IMR-90 (cell line): ENCODE measurements at regions not wholly inside any gene's neighbourhood (a gene's known extent, or its start where the extent isn't known, plus 50 kb on each side); places are given as distances from the start of the nearest gene placed in this dataset.

Source experiments
- ATAC-seq: fragments of 200-7000 bp; cut with Tn5 transposase; 2 replicates; pipeline ENCODE4 v1.9.1; 2020; ENCODE audit warnings: low read depth, mild to moderate bottlenecking, moderate library complexity
- BruUV-seq: library from RNA; stranded (reverse); fragments of 400-500 nt; replicated peaks from 2 replicates; lab custom pipeline; 2021; lab: Mats Ljungman, UMichigan
- CTCF ChIA-PET: fragments of 300-600 bp; formaldehyde crosslinking; extraction: SDS; loops from one replicate; lab custom pipeline; 2021; ENCODE audit warnings: antibody characterized with exemption; lab: Yijun Ruan, JAX
- POLR2A ChIA-PET: fragments of 300-600 bp; sonication (Branson Sonifier 250); formaldehyde crosslinking; loops from one replicate; lab custom pipeline; 2022; ENCODE audit warnings: antibody characterized with exemption; ENCODE audit not compliant: unreplicated experiment; lab: Charles Lee
- DNase-seq: peaks from one replicate; pipeline ENCODE4 v3.0.0; 2013
- H2AFZ ChIP-seq: replicated peaks from 2 replicates; pipeline ENCODE3; 2013; ENCODE audit warnings: low read length, mild to moderate bottlenecking; ENCODE audit not compliant: poor library complexity
- H2AK5ac ChIP-seq: 2 replicates; pipeline ENCODE4 v1.6.1; 2013; ENCODE audit warnings: low read depth, low read length, inconsistent platforms
- H2AK9ac ChIP-seq: replicated peaks from 2 replicates; pipeline ENCODE3; 2013; ENCODE audit warnings: mild to moderate bottlenecking, low read depth, low read length, moderate library complexity; ENCODE audit not compliant: poor library complexity
- H2BK120ac ChIP-seq: 2 replicates; pipeline ENCODE4 v1.6.1; 2013; ENCODE audit warnings: low read depth, low read length, inconsistent platforms
- H2BK15ac ChIP-seq: 3 replicates; pipeline ENCODE4 v1.6.1; 2013; ENCODE audit warnings: low read depth, low read length, inconsistent platforms
- H2BK20ac ChIP-seq: 2 replicates; pipeline ENCODE4 v1.6.1; 2013; ENCODE audit warnings: low read depth, mild to moderate bottlenecking, inconsistent platforms, low read length, moderate library complexity
- H2BK5ac ChIP-seq: 2 replicates; pipeline ENCODE4 v1.6.1; 2013; ENCODE audit warnings: mild to moderate bottlenecking, low read depth, low read length, inconsistent platforms; ENCODE audit not compliant: poor library complexity, severe bottlenecking
- H3K14ac ChIP-seq: replicated peaks from 2 replicates; pipeline ENCODE4 v1.6.1; 2013; ENCODE audit warnings: low read depth, low read length, inconsistent platforms
- H3K18ac ChIP-seq: 2 replicates; pipeline ENCODE4 v1.6.1; 2013; ENCODE audit warnings: low read depth, low read length, control low read depth
- H3K23ac ChIP-seq: 2 replicates; pipeline ENCODE4 v1.6.1; 2013; ENCODE audit warnings: low read depth, low read length, inconsistent platforms
- H3K27ac ChIP-seq: 2 replicates; pipeline ENCODE4 v1.5.1; 2013; ENCODE audit warnings: mild to moderate bottlenecking, control low read depth, low read length; ENCODE audit not compliant: insufficient read depth
- H3K27me3 ChIP-seq: 2 replicates; pipeline ENCODE4 v1.6.1; 2013; ENCODE audit warnings: low read length; ENCODE audit not compliant: control insufficient read depth, insufficient read depth
- H3K36me3 ChIP-seq: 2 replicates; pipeline ENCODE4 v1.6.1; 2013; ENCODE audit warnings: low read length, mixed read lengths; ENCODE audit not compliant: control insufficient read depth, insufficient read depth
- H3K4ac ChIP-seq: 2 replicates; pipeline ENCODE4 v1.6.1; 2013; ENCODE audit warnings: low read depth, low read length, inconsistent platforms
- H3K4me1 ChIP-seq: 2 replicates; pipeline ENCODE4 v1.6.1; 2013; ENCODE audit warnings: low read length, mixed read lengths; ENCODE audit not compliant: control insufficient read depth, insufficient read depth
- H3K4me2 ChIP-seq: 2 replicates; pipeline ENCODE4 v1.6.1; 2013; ENCODE audit warnings: low read depth, mild to moderate bottlenecking, control low read depth, low read length, moderate library complexity
- H3K4me3 ChIP-seq: 2 replicates; pipeline ENCODE4 v1.5.1; 2013; ENCODE audit warnings: low read depth, mild to moderate bottlenecking, control low read depth, low read length, moderate library complexity; ENCODE audit not compliant: insufficient read depth
- H3K56ac ChIP-seq: 2 replicates; pipeline ENCODE4 v1.6.1; 2013; ENCODE audit warnings: low read length, inconsistent platforms; ENCODE audit not compliant: insufficient read depth; ENCODE audit errors: extremely low read depth
- H3K79me1 ChIP-seq, 2 experiments: 2 replicates each; pipeline ENCODE4 v1.6.1; 2013; ENCODE audit warnings: low read length in 2 of 2, inconsistent platforms in 1 of 2, low read depth in 1 of 2
- H3K9ac ChIP-seq: 2 replicates; pipeline ENCODE4 v1.6.1; 2013; ENCODE audit warnings: low read depth, low read length, control low read depth
- H3K9me1 ChIP-seq: 2 replicates; pipeline ENCODE4 v1.6.1; 2013; ENCODE audit warnings: low read length, inconsistent platforms; ENCODE audit not compliant: insufficient read depth
- H3K9me3 ChIP-seq: 2 replicates; pipeline ENCODE4 v1.6.1; 2013; ENCODE audit warnings: low read length; ENCODE audit not compliant: control insufficient read depth, insufficient read depth
- H4K20me1 ChIP-seq: 2 replicates; pipeline ENCODE4 v1.6.1; 2013; ENCODE audit warnings: low read length, inconsistent platforms; ENCODE audit not compliant: insufficient read depth
- H4K5ac ChIP-seq: 2 replicates; pipeline ENCODE4 v1.6.1; 2013; ENCODE audit warnings: mild to moderate bottlenecking, low read depth, low read length, control low read depth
- H4K8ac ChIP-seq, 2 experiments: 2 replicates each; pipeline ENCODE4 v1.6.1; 2013; ENCODE audit warnings: low read depth in 2 of 2, low read length in 2 of 2, control low read depth in 1 of 2, inconsistent platforms in 1 of 2
- H4K91ac ChIP-seq: 2 replicates; pipeline ENCODE4 v1.6.1; 2013; ENCODE audit warnings: low read depth, low read length, inconsistent platforms; ENCODE audit not compliant: insufficient read depth
- BHLHE40 ChIP-seq: fragments of 150-350 bp; IDR thresholded peaks from 2 replicates; pipeline ENCODE4 v1.6.1; 2016; ENCODE audit warnings: mild to moderate bottlenecking, low read depth, low read length
- CEBPB ChIP-seq: IDR thresholded peaks from 2 replicates; pipeline ENCODE4 v1.6.1; 2012; ENCODE audit warnings: low read depth, low read length, improper control_type of control experiment
- CHD1 ChIP-seq: IDR thresholded peaks from 2 replicates; pipeline ENCODE4 v1.6.1; 2012; ENCODE audit warnings: low read depth, low read length, improper control_type of control experiment
- ELK1 ChIP-seq: fragments of 150-350 bp; IDR thresholded peaks from 2 replicates; pipeline ENCODE4 v1.6.1; 2016; ENCODE audit warnings: low read depth, mild to moderate bottlenecking, low read length, moderate library complexity, borderline replicate concordance
- FOS ChIP-seq: fragments of 150-350 bp; IDR thresholded peaks from 2 replicates; pipeline ENCODE4 v1.6.1; 2016; ENCODE audit warnings: low read depth, low read length
- MAFK ChIP-seq: IDR thresholded peaks from 2 replicates; pipeline ENCODE4 v1.6.1; 2012; ENCODE audit warnings: low read depth, low read length, improper control_type of control experiment
- MAZ ChIP-seq: IDR thresholded peaks from 2 replicates; pipeline ENCODE4 v1.6.1; 2012; ENCODE audit warnings: low read depth, mild to moderate bottlenecking, low read length, improper control_type of control experiment, moderate library complexity, borderline replicate concordance
- MXI1 ChIP-seq: IDR thresholded peaks from 2 replicates; pipeline ENCODE4 v1.6.1; 2012; ENCODE audit warnings: low read depth, mild to moderate bottlenecking, low read length, moderate library complexity, borderline replicate concordance
- NFE2L2 ChIP-seq: fragments of 150-350 bp; IDR thresholded peaks from 2 replicates; pipeline ENCODE4 v1.6.1; 2016; ENCODE audit warnings: low read depth, mild to moderate bottlenecking, low read length
- POLR2A ChIP-seq: IDR thresholded peaks from 2 replicates; pipeline ENCODE4 v1.6.1; 2012; ENCODE audit warnings: mild to moderate bottlenecking, low read depth, low read length
- RFX5 ChIP-seq: IDR thresholded peaks from 2 replicates; pipeline ENCODE4 v1.8.0; 2012; ENCODE audit warnings: low read depth, mild to moderate bottlenecking, low read length, moderate library complexity
- SMC3 ChIP-seq: fragments of 150-350 bp; IDR thresholded peaks from 2 replicates; pipeline ENCODE4 v1.6.1; 2016; ENCODE audit warnings: low read depth, mild to moderate bottlenecking, antibody characterized with exemption, low read length, moderate library complexity
- USF2 ChIP-seq: fragments of 150-350 bp; IDR thresholded peaks from 2 replicates; pipeline ENCODE4 v1.6.1; 2017; ENCODE audit warnings: mild to moderate bottlenecking, antibody characterized with exemption, low read length, low read depth
- WGBS, 2 experiments: methylation state at CpG; one replicate each; pipeline versions ENCODE4 v1.1.5 to v1.1.7; 2013; ENCODE audit warnings: missing lambda C conversion rate in 2 of 2; ENCODE audit not compliant: insufficient read length in 1 of 2; ENCODE audit errors: extremely low coverage in 2 of 2; 5-methylcytosine and 5-hydroxymethylcytosine counted together
- dilution Hi-C: fragments of 300-500 bp; cut with HindIII; formaldehyde crosslinking; loops from one replicate; pipeline ENCODE4 v1.14.3; 2018; ENCODE audit warnings: low sequenced_read_pairs; ENCODE audit not compliant: unreplicated experiment
- in situ Hi-C: fragments of 300-500 bp; cut with MboI; formaldehyde crosslinking; loops from 3 replicates; pipeline ENCODE4 v1.14.3; 2019; ENCODE audit warnings: low sequenced_read_pairs, inconsistent platforms, mixed read lengths
- intact Hi-C: fragments of 100-400 bp; cut with micrococcal nuclease; formaldehyde crosslinking; loops from 2 replicates; pipeline ENCODE4 v1.10.0; 2022

GRCh38 chr2:193114827-193115226 lies 920.1 kb upstream of the TMEFF2 start:
- Histone ChIP-seq H2BK5ac (no peak overlapping the region), H3K9me3 (peaks cover 2% of the 10 kb centered on the region; the same call in 1 of the 2 replicates), H3K9me1 (no peaks in the 10 kb centered on the region), H3K18ac (no peak overlapping the region), H3K27me3 (no peaks in the 10 kb centered on the region), H2BK20ac (no peak overlapping the region), H2AK5ac (no peak overlapping the region), H3K14ac (no peak overlapping the region), H3K23ac (no peak overlapping the region), H3K9ac (no peak overlapping the region), H3K79me1 (no peaks in the 10 kb centered on the region), H3K4me1 (no peaks in the 10 kb centered on the region), H4K5ac (no peak overlapping the region), H3K27ac (no peak overlapping the region), H4K91ac (no peak overlapping the region), H3K4me3 (no peak overlapping the region), H3K36me3 (no peaks in the 10 kb centered on the region), H4K8ac (no peak overlapping the region), H3K56ac (no peak overlapping the region), H3K4me2 (no peak overlapping the region), H2AFZ (no peak overlapping the region), H4K20me1 (no peaks in the 10 kb centered on the region), H2BK15ac (no peak overlapping the region), H2AK9ac (no peak overlapping the region), H3K4ac (no peak overlapping the region), H2BK120ac (no peak overlapping the region)
- TF ChIP-seq USF2 (no peak), ELK1 (no peak), SMC3 (no peak), CHD1 (no peak), FOS (no peak), MAZ (no peak), POLR2A (no peak), CEBPB (no peak), MXI1 (no peak), RFX5 (no peak), MAFK (no peak), NFE2L2 (no peak), BHLHE40 (no peak)
- CTCF ChIA-PET, result interaction anchor here (0.6 kb wide), 1 partner anchor 1126 kb away, joined by 5 read pairs; no protein-coding TSS in a partner anchor
- POLR2A ChIA-PET, result no interaction called here
- no CpG with 5 or more reads among the region's 1 CpG for WGBS, 2 experiments
- DNase-seq (no peak), ATAC-seq (no peak)
- in situ Hi-C loops (no loop called here), dilution Hi-C loops (no loop called here), intact Hi-C loops (no loop called here)
- BruUV-seq, result no TSS peak
